ENCODE measurements at regions not wholly inside any gene's neighbourhood (a gene's known extent, or its start where the extent isn't known, plus 50 kb on each side); places are given as distances from the start of the nearest gene placed in this dataset.

GRCh38 chr7:67870396-67870795, 873.8 kb downstream of the TYW1 start:
- TF ChIP-seq SIN3A (IDR thresholded peaks at IDR 0.05; ENCODE audit: borderline replicate concordance, insufficient read depth, low read length) = no peak

- TF ChIP-seq POLR2AphosphoS5 (IDR thresholded peaks at IDR 0.05; ENCODE audit: low read depth, low read length) (no peak), FOXP2 (optimal IDR thresholded peaks at IDR 0.05; ENCODE audit: borderline replicate concordance, extremely low read depth, extremely low read length, insufficient read depth) (no peak), SIN3A (IDR thresholded peaks at IDR 0.05; ENCODE audit: borderline replicate concordance, insufficient read depth, low read length) (no peak), TAF1 (IDR thresholded peaks at IDR 0.05; ENCODE audit: borderline replicate concordance, insufficient read depth, low read length) (no peak), REST (IDR thresholded peaks at IDR 0.05; ENCODE audit: insufficient read depth in 1 of 2, low read depth in 2 of 2, low read length in 2 of 2) (no peak)
Measured at GRCh38 chr7:67875558-67875957, 878.9 kb downstream of the TYW1 start.

GRCh38 chr7:67878808-67879207, 882.2 kb downstream of the TYW1 start:
- TF ChIP-seq REST (IDR thresholded peaks at IDR 0.05; ENCODE audit: insufficient read depth in 1 of 2, low read depth in 2 of 2, low read length in 2 of 2) = no peak
- TF ChIP-seq TAF1 (IDR thresholded peaks at IDR 0.05; ENCODE audit: borderline replicate concordance, insufficient read depth, low read length) = no peak
- no peak for TF ChIP-seq SIN3A (IDR thresholded peaks at IDR 0.05; ENCODE audit: borderline replicate concordance, insufficient read depth, low read length)
- TF ChIP-seq FOXP2 (optimal IDR thresholded peaks at IDR 0.05; ENCODE audit: borderline replicate concordance, extremely low read depth, extremely low read length, insufficient read depth) = no peak
- no peak for TF ChIP-seq POLR2AphosphoS5 (IDR thresholded peaks at IDR 0.05; ENCODE audit: low read depth, low read length)

GRCh38 chr7:67882843-67883242, 886.2 kb downstream of the TYW1 start:
- no peak for TF ChIP-seq REST (IDR thresholded peaks at IDR 0.05; ENCODE audit: insufficient read depth in 1 of 2, low read depth in 2 of 2, low read length in 2 of 2)
- TF ChIP-seq SIN3A (IDR thresholded peaks at IDR 0.05; ENCODE audit: borderline replicate concordance, insufficient read depth, low read length) = no peak
- TF ChIP-seq TAF1 (IDR thresholded peaks at IDR 0.05; ENCODE audit: borderline replicate concordance, insufficient read depth, low read length) = no peak
- no peak for TF ChIP-seq FOXP2 (optimal IDR thresholded peaks at IDR 0.05; ENCODE audit: borderline replicate concordance, extremely low read depth, extremely low read length, insufficient read depth)
- no peak for TF ChIP-seq POLR2AphosphoS5 (IDR thresholded peaks at IDR 0.05; ENCODE audit: low read depth, low read length)

- TF ChIP-seq FOXP2 (optimal IDR thresholded peaks at IDR 0.05; ENCODE audit: borderline replicate concordance, extremely low read depth, extremely low read length, insufficient read depth) = no peak
- no peak for TF ChIP-seq TAF1 (IDR thresholded peaks at IDR 0.05; ENCODE audit: borderline replicate concordance, insufficient read depth, low read length)
- TF ChIP-seq REST (IDR thresholded peaks at IDR 0.05; ENCODE audit: insufficient read depth in 1 of 2, low read depth in 2 of 2, low read length in 2 of 2) = no peak
- no peak for TF ChIP-seq SIN3A (IDR thresholded peaks at IDR 0.05; ENCODE audit: borderline replicate concordance, insufficient read depth, low read length)
- no peak for TF ChIP-seq POLR2AphosphoS5 (IDR thresholded peaks at IDR 0.05; ENCODE audit: low read depth, low read length)
Measured at GRCh38 chr7:67890316-67890715, 893.7 kb downstream of the TYW1 start.

Measured in PFSK-1 (cell line).